Panc1 (cell line): ENCODE measurements at regions not wholly inside any gene's neighbourhood (a gene's known extent, or its start where the extent isn't known, plus 50 kb on each side); places are given as distances from the start of the nearest gene placed in this dataset.

Experiments used
- REST ChIP-seq, 2 experiments: IDR thresholded peaks; 2 replicates each; pipeline ENCODE4 v1.6.1; 2011 to 2012; ENCODE audit warnings: low read depth in 2 of 2, control low read depth in 1 of 2, low read length in 1 of 2, mild to moderate bottlenecking in 1 of 2, moderate library complexity in 1 of 2; ENCODE audit not compliant: insufficient read depth in 1 of 2
- SIN3A ChIP-seq: IDR thresholded peaks from 2 replicates; pipeline ENCODE4 v1.6.1; 2012; ENCODE audit warnings: low read depth, mild to moderate bottlenecking, low read length, moderate library complexity, borderline replicate concordance; ENCODE audit not compliant: insufficient read depth
- TF ChIP-seq, protein P1 (sequence below): fragments of 450-650 bp; IDR thresholded peaks from 2 replicates; pipeline ENCODE4 v1.5.1; 2017; ENCODE audit warnings: mild to moderate bottlenecking

- TF ChIP-seq, protein P1, sequence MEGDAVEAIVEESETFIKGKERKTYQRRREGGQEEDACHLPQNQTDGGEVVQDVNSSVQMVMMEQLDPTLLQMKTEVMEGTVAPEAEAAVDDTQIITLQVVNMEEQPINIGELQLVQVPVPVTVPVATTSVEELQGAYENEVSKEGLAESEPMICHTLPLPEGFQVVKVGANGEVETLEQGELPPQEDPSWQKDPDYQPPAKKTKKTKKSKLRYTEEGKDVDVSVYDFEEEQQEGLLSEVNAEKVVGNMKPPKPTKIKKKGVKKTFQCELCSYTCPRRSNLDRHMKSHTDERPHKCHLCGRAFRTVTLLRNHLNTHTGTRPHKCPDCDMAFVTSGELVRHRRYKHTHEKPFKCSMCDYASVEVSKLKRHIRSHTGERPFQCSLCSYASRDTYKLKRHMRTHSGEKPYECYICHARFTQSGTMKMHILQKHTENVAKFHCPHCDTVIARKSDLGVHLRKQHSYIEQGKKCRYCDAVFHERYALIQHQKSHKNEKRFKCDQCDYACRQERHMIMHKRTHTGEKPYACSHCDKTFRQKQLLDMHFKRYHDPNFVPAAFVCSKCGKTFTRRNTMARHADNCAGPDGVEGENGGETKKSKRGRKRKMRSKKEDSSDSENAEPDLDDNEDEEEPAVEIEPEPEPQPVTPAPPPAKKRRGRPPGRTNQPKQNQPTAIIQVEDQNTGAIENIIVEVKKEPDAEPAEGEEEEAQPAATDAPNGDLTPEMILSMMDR, result no peak
- no peak for TF ChIP-seq REST (IDR thresholded peaks at IDR 0.05; ENCODE audit: insufficient read depth in 1 of 2, low read depth in 2 of 2, low read length in 1 of 2)
- TF ChIP-seq SIN3A, result no peak
Measured at GRCh38 chr6:137387096-137387764, 107.0 kb downstream of the OLIG3 start.
